ENCODE measurements at regions not wholly inside any gene's neighbourhood (a gene's known extent, or its start where the extent isn't known, plus 50 kb on each side); places are given as distances from the start of the nearest gene placed in this dataset.

GRCh38 chr2:41576423-41576822 lies 471.4 kb upstream of the PKDCC start:
- no peak overlapping the region for H3K27ac ChIP-seq (ENCODE audit: low read depth, low read length)
- no peak overlapping the region for H4K8ac ChIP-seq (ENCODE audit: low read depth, low read length)
- H2AFZ ChIP-seq (ENCODE audit: insufficient read depth, low read length, poor library complexity) = no peak overlapping the region
- no peak for DNase-seq
- H2BK12ac ChIP-seq (ENCODE audit: low read length) = no peak overlapping the region
- no peaks in the 10 kb centered on the region for H3K36me3 ChIP-seq (ENCODE audit: control insufficient read depth in 1 of 2, insufficient read depth in 2 of 2, low read length in 2 of 2)
- no peak overlapping the region for H3K23ac ChIP-seq (ENCODE audit: low read length)
- no peak overlapping the region for H4K12ac ChIP-seq (ENCODE audit: low read depth, low read length)
- no peaks in the 10 kb centered on the region for H3K79me1 ChIP-seq (ENCODE audit: low read length)
- no peak overlapping the region for H3K18ac ChIP-seq (ENCODE audit: low read length)
- H3K14ac ChIP-seq (ENCODE audit: low read length) = no peak overlapping the region
- no peak overlapping the region for H3K4me2 ChIP-seq (ENCODE audit: low read length)
- no peaks in the 10 kb centered on the region for H3K27me3 ChIP-seq (ENCODE audit: insufficient read depth, low read length)
- no peaks in the 10 kb centered on the region for H3K4me1 ChIP-seq (ENCODE audit: control insufficient read depth in 1 of 2, insufficient read depth in 2 of 2, low read length in 2 of 2)
- H2BK120ac ChIP-seq (ENCODE audit: insufficient read depth, low read length, poor library complexity) = no peak overlapping the region
- no peak overlapping the region for H4K91ac ChIP-seq (ENCODE audit: low read depth, low read length)
- no peak overlapping the region for H2BK5ac ChIP-seq (ENCODE audit: low read depth, low read length, poor library complexity)
- no peak overlapping the region for H3K4me3 ChIP-seq (ENCODE audit: low read depth, low read length)
- H3K9me3 ChIP-seq (ENCODE audit: insufficient read depth, low read depth, low read length) = no peaks in the 10 kb centered on the region
- no peak overlapping the region for H2AK5ac ChIP-seq (ENCODE audit: low read length)
- no peaks in the 10 kb centered on the region for H3K79me2 ChIP-seq (ENCODE audit: control insufficient read depth, insufficient read depth, low read length, poor library complexity)
- no peak overlapping the region for H3K4ac ChIP-seq (ENCODE audit: low read depth, low read length)
- H3K9ac ChIP-seq (ENCODE audit: low read length) = no peak overlapping the region
- WGBS (ENCODE audit: extremely low coverage, insufficient coverage, insufficient read length) = no CpG with 5 or more reads among the region's 2 CpGs

DNA sequence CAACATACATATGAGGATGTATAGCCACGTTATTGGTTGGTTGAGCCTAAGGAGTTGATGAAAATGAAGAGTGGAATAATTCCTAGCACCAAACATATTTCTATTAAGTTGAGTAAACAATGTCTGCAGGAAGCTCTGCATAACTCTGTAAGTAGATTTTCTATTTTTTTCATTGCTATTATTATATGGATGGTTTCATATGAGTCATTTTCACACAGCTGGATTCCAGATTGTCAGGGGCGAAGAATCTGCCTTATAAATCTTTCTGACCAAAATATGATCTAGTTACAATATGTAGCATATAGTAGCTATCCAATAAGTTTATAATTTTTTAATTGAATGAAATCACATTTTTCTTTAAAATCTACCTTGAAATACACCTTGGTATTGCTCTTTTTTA lies 468.0 kb upstream of the PKDCC start:
- no peaks in the 10 kb centered on the region for H3K79me2 ChIP-seq (ENCODE audit: control insufficient read depth, insufficient read depth, low read length, poor library complexity)
- H4K8ac ChIP-seq (ENCODE audit: low read depth, low read length) = no peak overlapping the region
- H2AK5ac ChIP-seq (ENCODE audit: low read length) = no peak overlapping the region
- H3K4me2 ChIP-seq (ENCODE audit: low read length) = no peak overlapping the region
- H3K14ac ChIP-seq (ENCODE audit: low read length) = no peak overlapping the region
- no peak overlapping the region for H2BK120ac ChIP-seq (ENCODE audit: insufficient read depth, low read length, poor library complexity)
- no peak overlapping the region for H3K18ac ChIP-seq (ENCODE audit: low read length)
- no peaks in the 10 kb centered on the region for H3K79me1 ChIP-seq (ENCODE audit: low read length)
- no peaks in the 10 kb centered on the region for H3K36me3 ChIP-seq (ENCODE audit: control insufficient read depth in 1 of 2, insufficient read depth in 2 of 2, low read length in 2 of 2)
- no peak overlapping the region for H4K91ac ChIP-seq (ENCODE audit: low read depth, low read length)
- WGBS (ENCODE audit: extremely low coverage, insufficient coverage, insufficient read length) = no CpG with 5 or more reads among the region's 2 CpGs
- H3K9me3 ChIP-seq (ENCODE audit: insufficient read depth, low read depth, low read length) = no peaks in the 10 kb centered on the region
- H4K12ac ChIP-seq (ENCODE audit: low read depth, low read length) = no peak overlapping the region
- no peak overlapping the region for H3K9ac ChIP-seq (ENCODE audit: low read length)
- H3K4me1 ChIP-seq (ENCODE audit: control insufficient read depth in 1 of 2, insufficient read depth in 2 of 2, low read length in 2 of 2) = no peaks in the 10 kb centered on the region
- no peak overlapping the region for H2BK12ac ChIP-seq (ENCODE audit: low read length)
- H3K27ac ChIP-seq (ENCODE audit: low read depth, low read length) = no peak overlapping the region
- no peak overlapping the region for H3K4ac ChIP-seq (ENCODE audit: low read depth, low read length)
- H3K23ac ChIP-seq (ENCODE audit: low read length) = no peak overlapping the region
- no peak for DNase-seq
- no peak overlapping the region for H2BK5ac ChIP-seq (ENCODE audit: low read depth, low read length, poor library complexity)
- no peaks in the 10 kb centered on the region for H3K27me3 ChIP-seq (ENCODE audit: insufficient read depth, low read length)
- no peak overlapping the region for H2AFZ ChIP-seq (ENCODE audit: insufficient read depth, low read length, poor library complexity)
- no peak overlapping the region for H3K4me3 ChIP-seq (ENCODE audit: low read depth, low read length)

DNA sequence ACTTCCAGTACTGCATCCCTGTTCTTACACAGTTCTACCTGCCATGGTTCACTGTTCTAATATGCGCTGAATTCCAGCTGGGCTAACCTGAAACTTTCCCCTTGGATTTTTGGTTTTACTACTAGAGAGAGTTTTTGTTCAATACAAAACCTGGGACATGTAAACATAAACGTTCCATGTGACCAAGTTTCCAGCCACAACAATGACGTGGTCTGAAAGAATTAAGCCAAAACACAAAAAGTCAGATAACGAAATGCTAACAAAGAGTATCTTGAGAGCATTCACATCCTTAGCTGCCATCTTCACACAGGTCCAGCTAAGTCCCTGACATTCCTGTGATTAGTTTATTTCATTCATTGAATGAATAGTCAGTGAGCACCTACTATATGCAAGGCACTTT lies 467.0 kb upstream of the PKDCC start:
- Histone ChIP-seq H3K79me1 (ENCODE audit: low read length) (no peaks in the 10 kb centered on the region), H3K14ac (ENCODE audit: low read length) (no peak overlapping the region), H2BK5ac (ENCODE audit: low read depth, low read length, poor library complexity) (no peak overlapping the region), H3K4me3 (ENCODE audit: low read depth, low read length) (no peak overlapping the region), H2BK12ac (ENCODE audit: low read length) (no peak overlapping the region), H3K4me2 (ENCODE audit: low read length) (no peak overlapping the region), H4K12ac (ENCODE audit: low read depth, low read length) (no peak overlapping the region), H4K91ac (ENCODE audit: low read depth, low read length) (no peak overlapping the region), H2AK5ac (ENCODE audit: low read length) (no peak overlapping the region), H3K9ac (ENCODE audit: low read length) (no peak overlapping the region), H3K18ac (ENCODE audit: low read length) (no peak overlapping the region), H3K36me3 (ENCODE audit: control insufficient read depth in 1 of 2, insufficient read depth in 2 of 2, low read length in 2 of 2) (no peaks in the 10 kb centered on the region), H3K9me3 (ENCODE audit: insufficient read depth, low read depth, low read length) (no peaks in the 10 kb centered on the region), H4K8ac (ENCODE audit: low read depth, low read length) (no peak overlapping the region), H3K27ac (ENCODE audit: low read depth, low read length) (no peak overlapping the region), H3K4ac (ENCODE audit: low read depth, low read length) (no peak overlapping the region), H2BK120ac (ENCODE audit: insufficient read depth, low read length, poor library complexity) (no peak overlapping the region), H3K23ac (ENCODE audit: low read length) (no peak overlapping the region), H3K79me2 (ENCODE audit: control insufficient read depth, insufficient read depth, low read length, poor library complexity) (no peaks in the 10 kb centered on the region), H3K4me1 (ENCODE audit: control insufficient read depth in 1 of 2, insufficient read depth in 2 of 2, low read length in 2 of 2) (no peaks in the 10 kb centered on the region), H3K27me3 (ENCODE audit: insufficient read depth, low read length) (no peaks in the 10 kb centered on the region), H2AFZ (ENCODE audit: insufficient read depth, low read length, poor library complexity) (no peak overlapping the region)
- DNase-seq = no peak
- no CpG with 5 or more reads among the region's 4 CpGs for WGBS (ENCODE audit: extremely low coverage, insufficient coverage, insufficient read length)

GRCh38 chr2:41595240-41595639 lies 452.6 kb upstream of the PKDCC start:
- Histone ChIP-seq H3K79me2 (ENCODE audit: control insufficient read depth, insufficient read depth, low read length, poor library complexity) (no peaks in the 10 kb centered on the region), H2BK120ac (ENCODE audit: insufficient read depth, low read length, poor library complexity) (no peak overlapping the region), H3K36me3 (ENCODE audit: control insufficient read depth in 1 of 2, insufficient read depth in 2 of 2, low read length in 2 of 2) (no peaks in the 10 kb centered on the region), H3K18ac (ENCODE audit: low read length) (no peak overlapping the region), H3K4me3 (ENCODE audit: low read depth, low read length) (no peak overlapping the region), H3K4me2 (ENCODE audit: low read length) (no peak overlapping the region), H3K9me3 (ENCODE audit: insufficient read depth, low read depth, low read length) (no peaks in the 10 kb centered on the region), H3K9ac (ENCODE audit: low read length) (no peak overlapping the region), H3K4me1 (ENCODE audit: control insufficient read depth in 1 of 2, insufficient read depth in 2 of 2, low read length in 2 of 2) (no peaks in the 10 kb centered on the region), H3K23ac (ENCODE audit: low read length) (no peak overlapping the region), H3K4ac (ENCODE audit: low read depth, low read length) (no peak overlapping the region), H3K27ac (ENCODE audit: low read depth, low read length) (no peak overlapping the region), H4K91ac (ENCODE audit: low read depth, low read length) (no peak overlapping the region), H3K79me1 (ENCODE audit: low read length) (no peaks in the 10 kb centered on the region), H2AK5ac (ENCODE audit: low read length) (no peak overlapping the region), H2AFZ (ENCODE audit: insufficient read depth, low read length, poor library complexity) (no peak overlapping the region), H4K8ac (ENCODE audit: low read depth, low read length) (no peak overlapping the region), H3K27me3 (ENCODE audit: insufficient read depth, low read length) (no peaks in the 10 kb centered on the region), H4K12ac (ENCODE audit: low read depth, low read length) (no peak overlapping the region), H2BK5ac (ENCODE audit: low read depth, low read length, poor library complexity) (no peak overlapping the region), H3K14ac (ENCODE audit: low read length) (no peak overlapping the region), H2BK12ac (ENCODE audit: low read length) (no peak overlapping the region)
- WGBS (ENCODE audit: extremely low coverage, insufficient coverage, insufficient read length) = no CpG with 5 or more reads among the region's 1 CpG
- DNase-seq = no peak

Data from trophoblast cell (in vitro differentiated cells and primary cell).